ENCODE measurements at regions not wholly inside any gene's neighbourhood (a gene's known extent, or its start where the extent isn't known, plus 50 kb on each side); places are given as distances from the start of the nearest gene placed in this dataset.

DNA sequence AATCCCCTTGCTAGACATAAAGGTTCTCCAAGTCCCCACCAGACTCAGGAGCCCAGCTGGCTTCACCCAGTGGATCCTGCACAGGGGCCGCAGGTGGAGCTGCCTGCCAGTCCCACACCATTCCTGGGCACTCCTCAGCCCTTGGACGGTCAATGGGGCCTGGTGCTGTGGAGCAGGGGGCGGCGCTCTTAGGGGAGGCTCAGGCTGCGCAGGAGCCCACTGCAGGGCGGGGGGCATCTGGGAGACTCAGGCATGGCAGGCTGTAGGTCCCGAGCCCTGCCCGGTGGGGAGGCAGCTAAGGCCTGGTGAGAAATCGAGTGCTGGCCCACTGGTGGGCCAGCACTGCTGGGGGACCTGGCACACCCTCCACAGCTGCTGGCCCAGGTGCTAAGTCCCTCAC, 75.1 kb upstream of the TBC1D5 start:
- H3K9ac ChIP-seq (replicated peaks in 1 of 4; ENCODE audit: extremely low read depth in 1 of 4, low read depth in 3 of 4, low read length in 3 of 4) = no peak overlapping the region
- H3K56ac ChIP-seq (replicated peaks; ENCODE audit: insufficient read length, low read depth, low read length) = no peak overlapping the region
- no peaks in the 10 kb centered on the region for H3K79me1 ChIP-seq (ENCODE audit: low read depth, low read length)
- no peak overlapping the region for H3K4me2 ChIP-seq (ENCODE audit: insufficient read depth in 1 of 2, low read depth in 2 of 2, low read length in 2 of 2)
- H4K5ac ChIP-seq (ENCODE audit: insufficient read length, low read depth, low read length) = no peak overlapping the region
- no peak overlapping the region for H3K23ac ChIP-seq (ENCODE audit: insufficient read length)
- no peaks in the 10 kb centered on the region for H3K79me2 ChIP-seq (ENCODE audit: control insufficient read depth in 1 of 2, insufficient read depth in 2 of 2, low read length in 2 of 2)
- 87% methylated on average over 9 of the region's 9 CpGs; no CpG with 5 or more reads in 1 of the 2 experiments for WGBS, 2 experiments (ENCODE audit: extremely low coverage in 1 of 2, insufficient coverage in 1 of 2, insufficient read length in 1 of 2, insufficient replicate concordance in 2 of 2, low coverage in 1 of 2, low lambda C conversion rate in 2 of 2, missing lambda C conversion rate in 1 of 2)
- no peak overlapping the region for H2BK20ac ChIP-seq (ENCODE audit: low read length)
- CTCF ChIA-PET (ENCODE audit: partially characterized antibody) = interaction anchor here (0.8 to 2.1 kb wide), 5 partner anchors 8 to 385 kb away, joined by 3 to 8 read pairs (median 4); no protein-coding TSS in a partner anchor
- no peaks in the 10 kb centered on the region for H3K36me3 ChIP-seq (ENCODE audit: control insufficient read depth in 2 of 4, insufficient read depth in 4 of 4, low read length in 3 of 4)
- no peak overlapping the region for H4K91ac ChIP-seq (replicated peaks; ENCODE audit: insufficient read length, low read length)
- H2BK5ac ChIP-seq (ENCODE audit: low read depth, low read length) = no peak overlapping the region
- H3K27me3 ChIP-seq (replicated peaks in 1 of 4; ENCODE audit: control insufficient read depth in 3 of 4, extremely low read depth in 1 of 4, insufficient read depth in 3 of 4, low read length in 3 of 4) = no peaks in the 10 kb centered on the region
- no peak overlapping the region for H2BK120ac ChIP-seq (replicated peaks; ENCODE audit: low read depth, low read length)
- H2AK5ac ChIP-seq (ENCODE audit: low read depth, low read length) = no peak overlapping the region
- POLR2A ChIA-PET (ENCODE audit: partially characterized antibody) = no interaction called here
- H3K23me2 ChIP-seq (ENCODE audit: low read depth, low read length) = no peaks in the 10 kb centered on the region
- H3K18ac ChIP-seq (ENCODE audit: extremely low read depth, low read length) = no peak overlapping the region
- no peak overlapping the region for H2BK12ac ChIP-seq (ENCODE audit: low read depth, low read length)
- no peak overlapping the region for H4K8ac ChIP-seq (ENCODE audit: extremely low read depth, insufficient read depth, low read length)
- no peak overlapping the region for H2BK15ac ChIP-seq (ENCODE audit: low read length)
- H3K4ac ChIP-seq (replicated peaks; ENCODE audit: insufficient read length, low read depth, low read length) = no peak overlapping the region
- H3K14ac ChIP-seq (ENCODE audit: insufficient read length) = no peak overlapping the region
- H3K9me3 ChIP-seq (ENCODE audit: insufficient read depth in 2 of 2, low read depth in 1 of 2, low read length in 1 of 2) = peaks cover 6 to 12% of the 10 kb centered on the region in 2 experiments; a peak in 2 of 4 replicates
- H4K20me1 ChIP-seq (replicated peaks in 1 of 2; ENCODE audit: control insufficient read depth in 1 of 2, insufficient read depth in 2 of 2, low read length in 2 of 2) = no peaks in the 10 kb centered on the region
- H3K4me1 ChIP-seq (replicated peaks in 1 of 4; ENCODE audit: control insufficient read depth in 3 of 4, insufficient read depth in 4 of 4, low read length in 3 of 4) = no peaks in the 10 kb centered on the region
- no peak overlapping the region for H3K4me3 ChIP-seq (ENCODE audit: extremely low read depth in 1 of 4, insufficient read depth in 2 of 4, low read depth in 3 of 4, low read length in 4 of 4)
- no peak overlapping the region for H2AFZ ChIP-seq (ENCODE audit: low read length)
- no peak for FAIRE-seq
- H3K27ac ChIP-seq (ENCODE audit: low read depth, low read length) = no peak overlapping the region
- DNase-seq (ENCODE audit: low read depth in 1 of 2, low spot score in 2 of 2) = no peak
- TF ChIP-seq SUZ12 (IDR thresholded peaks at IDR 0.05; ENCODE audit: low read length) = no peak
- TF ChIP-seq HDAC6 (IDR thresholded peaks at IDR 0.05; ENCODE audit: low read depth, low read length) = no peak
- TF ChIP-seq NANOG (IDR thresholded peaks at IDR 0.05; ENCODE audit: insufficient read depth, low read depth, low read length, poor library complexity, severe bottlenecking) = no peak
- no peak for TF ChIP-seq SIN3A (conservative IDR thresholded peaks at IDR 0.05 in 1 of 2, IDR thresholded peaks at IDR 0.05 in 1 of 2; ENCODE audit: low read depth in 1 of 2, low read length in 2 of 2)
- no peak for TF ChIP-seq CBX5 (IDR thresholded peaks at IDR 0.05; ENCODE audit: low read depth, low read length)
- no peak for TF ChIP-seq POU5F1 (IDR thresholded peaks at IDR 0.05; ENCODE audit: low read depth, low read length)
- TF ChIP-seq JUN (IDR thresholded peaks at IDR 0.05; ENCODE audit: low read depth, low read length) = no peak
- no peak for TF ChIP-seq TCF12 (IDR thresholded peaks at IDR 0.05; ENCODE audit: low read depth, low read length)
- TF ChIP-seq, protein P1, sequence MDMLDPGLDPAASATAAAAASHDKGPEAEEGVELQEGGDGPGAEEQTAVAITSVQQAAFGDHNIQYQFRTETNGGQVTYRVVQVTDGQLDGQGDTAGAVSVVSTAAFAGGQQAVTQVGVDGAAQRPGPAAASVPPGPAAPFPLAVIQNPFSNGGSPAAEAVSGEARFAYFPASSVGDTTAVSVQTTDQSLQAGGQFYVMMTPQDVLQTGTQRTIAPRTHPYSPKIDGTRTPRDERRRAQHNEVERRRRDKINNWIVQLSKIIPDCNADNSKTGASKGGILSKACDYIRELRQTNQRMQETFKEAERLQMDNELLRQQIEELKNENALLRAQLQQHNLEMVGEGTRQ (IDR thresholded peaks at IDR 0.05; ENCODE audit: low read length) = no peak
- no peak for TF ChIP-seq POLR2A (IDR thresholded peaks at IDR 0.05; ENCODE audit: control extremely low read depth in 1 of 2, low read depth in 2 of 2, low read length in 2 of 2)
- TF ChIP-seq RAD21 (IDR thresholded peaks at IDR 0.05 in 1 of 2, conservative IDR thresholded peaks at IDR 0.05 in 1 of 2; ENCODE audit: low read depth in 2 of 2, low read length in 2 of 2) = no peak
- TF ChIP-seq YY1 (IDR thresholded peaks at IDR 0.05; ENCODE audit: low read depth, low read length) = no peak

Measured in H1 (cell line).